Prostate gland (tissue), 2 donors: ENCODE measurements at regions not wholly inside any gene's neighbourhood (a gene's known extent, or its start where the extent isn't known, plus 50 kb on each side); places are given as distances from the start of the nearest gene placed in this dataset.

Experiments
- DNase-seq: peaks from one replicate; pipeline ENCODE4 v3.0.0-alpha.2; 2019; ENCODE audit warnings: low spot score
- H3K27ac ChIP-seq, 2 donors: fragments of 200-600 bp; sonication (generic); 2 replicates each; pipeline ENCODE4 v1.5.1; 2017 to 2019
- H3K27me3 ChIP-seq: fragments of 200-600 bp; sonication (generic); replicated peaks from 2 replicates; pipeline ENCODE4 v1.5.1; 2019; ENCODE audit not compliant: insufficient read depth
- H3K36me3 ChIP-seq, 2 donors: fragments of 200-600 bp; sonication (generic); 1 replicate in 1 of 2; 2 replicates in 1 of 2; pipeline versions ENCODE4 v1.5.1 to v1.8.1; 2017 to 2019
- H3K4me1 ChIP-seq: fragments of 200-600 bp; sonication (generic); replicated peaks from 2 replicates; pipeline ENCODE4 v1.5.1; 2019
- H3K4me3 ChIP-seq, 2 donors: fragments of 200-600 bp; sonication (generic); 2 replicates each; pipeline ENCODE4 v1.5.1; 2017 to 2019
- H3K9me3 ChIP-seq: fragments of 200-600 bp; sonication (generic); 2 replicates; pipeline ENCODE4 v1.5.1; 2017
- CTCF ChIP-seq, 4 experiments: fragments of 200-600 bp in 2 of 4; fragments of 450-650 bp in 2 of 4; sonication (generic) in 2 of 4; IDR thresholded peaks; 1 replicate in 3 of 4; 2 replicates in 1 of 4; pipeline ENCODE4 v1.5.1; 2016 to 2019; ENCODE audit warnings: antibody characterized with exemption in 4 of 4, mild to moderate bottlenecking in 2 of 4, moderate library complexity in 2 of 4
- POLR2A ChIP-seq: fragments of 450-650 bp; IDR thresholded peaks from one replicate; pipeline ENCODE4 v1.6.1; 2016; ENCODE audit warnings: antibody characterized with exemption, mild to moderate bottlenecking
- POLR2AphosphoS5 ChIP-seq: sonication (generic); formaldehyde crosslinking; IDR thresholded peaks from one replicate; pipeline ENCODE4 v1.6.1; 2017; ENCODE audit warnings: antibody characterized with exemption
- WGBS: methylation state at CpG from one replicate; pipeline ENCODE4 v1.1.5; 2018; 5-methylcytosine and 5-hydroxymethylcytosine counted together
- intact Hi-C: fragments of 100-400 bp; cut with DNase I; formaldehyde crosslinking; loops from one replicate; pipeline ENCODE4 v1.14.2; 2022

- WGBS, result 65% methylated on average over 15 of the region's 15 CpGs
- TF ChIP-seq POLR2AphosphoS5 (no peak), CTCF (IDR thresholded peaks at IDR 0.05) (no peak), POLR2A (no peak)
- H3K27me3 ChIP-seq, result no peaks in the 10 kb centered on the region
- no peak overlapping the region for H3K27ac ChIP-seq
- H3K4me1 ChIP-seq, result no peaks in the 10 kb centered on the region
- H3K4me3 ChIP-seq, result no peak overlapping the region
- intact Hi-C loops, result no loop called here
- DNase-seq, result no peak
- H3K9me3 ChIP-seq, result no peaks in the 10 kb centered on the region
- H3K36me3 ChIP-seq, result no peaks in the 10 kb centered on the region
Measured at GRCh38 chr13:112144616-112145550, 77.9 kb downstream of the SOX1 start.

- H3K9me3 ChIP-seq, result no peaks in the 10 kb centered on the region
- no peaks in the 10 kb centered on the region for H3K4me1 ChIP-seq
- WGBS, result 67% methylated on average over 26 of the region's 27 CpGs
- H3K4me3 ChIP-seq, result no peak overlapping the region
- no peak for DNase-seq
- no peaks in the 10 kb centered on the region for H3K36me3 ChIP-seq
- no peak overlapping the region for H3K27ac ChIP-seq
- intact Hi-C loops, result no loop called here
- TF ChIP-seq CTCF (IDR thresholded peaks at IDR 0.05) (no peak), POLR2A (no peak), POLR2AphosphoS5 (no peak)
- H3K27me3 ChIP-seq, result no peaks in the 10 kb centered on the region
Measured at GRCh38 chr13:112145551-112146360, 78.8 kb downstream of the SOX1 start.

GRCh38 chr13:112150352-112150751, 83.4 kb downstream of the SOX1 start:
- no peak for DNase-seq
- no peak overlapping the region for H3K27ac ChIP-seq
- H3K4me3 ChIP-seq, result no peak overlapping the region
- no peaks in the 10 kb centered on the region for H3K36me3 ChIP-seq
- H3K27me3 ChIP-seq, result no peaks in the 10 kb centered on the region
- no peaks in the 10 kb centered on the region for H3K4me1 ChIP-seq
- no peaks in the 10 kb centered on the region for H3K9me3 ChIP-seq
- TF ChIP-seq POLR2A (no peak), POLR2AphosphoS5 (no peak), CTCF (IDR thresholded peaks at IDR 0.05) (no peak)
- intact Hi-C loops, result no loop called here
- WGBS, result 78% methylated on average over 23 of the region's 23 CpGs

- Histone ChIP-seq H3K4me3 (no peak overlapping the region), H3K27ac (no peak overlapping the region), H3K4me1 (no peaks in the 10 kb centered on the region), H3K36me3 (no peaks in the 10 kb centered on the region), H3K9me3 (no peaks in the 10 kb centered on the region), H3K27me3 (no peaks in the 10 kb centered on the region)
- no peak for DNase-seq
- 85% methylated on average over 9 of the region's 9 CpGs for WGBS
- TF ChIP-seq POLR2AphosphoS5 (no peak), CTCF (IDR thresholded peaks at IDR 0.05) (no peak), POLR2A (no peak)
- intact Hi-C loops, result no loop called here
Measured at GRCh38 chr13:112152846-112153245, 85.9 kb downstream of the SOX1 start.
